Body of pancreas (tissue), 4 donors: ENCODE measurements at regions not wholly inside any gene's neighbourhood (a gene's known extent, or its start where the extent isn't known, plus 50 kb on each side); places are given as distances from the start of the nearest gene placed in this dataset.

Experiments used
- CTCF ChIP-seq, 7 experiments: fragments of 450-650 bp in 4 of 7; fragments of 200-600 bp in 3 of 7; sonication (generic) in 3 of 7; IDR thresholded peaks; one replicate each; pipeline ENCODE4 v1.5.1; 2016 to 2019; ENCODE audit warnings: antibody characterized with exemption in 7 of 7
- POLR2A ChIP-seq, 3 donors: fragments of 450-650 bp; IDR thresholded peaks; one replicate each; pipeline ENCODE4 v1.6.1; 2016; ENCODE audit warnings: antibody characterized with exemption in 3 of 3, mild to moderate bottlenecking in 2 of 3

DNA sequence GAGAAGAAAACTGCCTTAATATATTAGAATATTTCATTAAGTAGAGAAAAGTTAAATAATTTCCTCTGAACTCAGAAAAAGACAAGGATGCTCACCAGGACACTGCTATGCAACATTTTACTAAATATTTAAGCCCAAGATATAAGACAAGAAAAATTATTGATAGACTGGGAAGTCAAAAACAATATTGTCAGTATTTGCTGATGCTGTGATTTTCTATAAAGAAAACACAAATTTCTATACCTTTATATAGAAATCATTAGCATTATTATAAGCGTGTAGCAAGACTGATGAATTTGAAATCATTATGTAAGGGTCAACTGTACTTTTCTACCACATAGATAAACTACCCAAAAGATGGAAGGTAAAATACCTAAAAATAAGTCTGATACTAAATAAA lies 451.0 kb downstream of the RNF144A start:
- no peak for TF ChIP-seq CTCF (IDR thresholded peaks at IDR 0.05)
- no peak for TF ChIP-seq POLR2A (IDR thresholded peaks at IDR 0.05)
